SJSA1 (cell line): ENCODE measurements at regions not wholly inside any gene's neighbourhood (a gene's known extent, or its start where the extent isn't known, plus 50 kb on each side); places are given as distances from the start of the nearest gene placed in this dataset.

Source experiments
- DNase-seq, 2 experiments: peaks; one replicate each; pipeline ENCODE4 v3.0.0-alpha.2; 2015 to 2020; ENCODE audit warnings: low spot score in 2 of 2, low read depth in 1 of 2
- H3K27ac ChIP-seq: fragments of 250-450 bp; sonication (Bioruptor Pico); 2 replicates; pipeline ENCODE4 v1.5.1; 2020; ENCODE audit warnings: mild to moderate bottlenecking, moderate library complexity
- H3K27me3 ChIP-seq: fragments of 250-450 bp; sonication (Bioruptor Pico); replicated peaks from 2 replicates; pipeline ENCODE4 v1.5.1; 2020; ENCODE audit warnings: mild to moderate bottlenecking, moderate library complexity
- H3K36me3 ChIP-seq: fragments of 250-450 bp; sonication (Bioruptor Pico); 2 replicates; pipeline ENCODE4 v1.5.1; 2020; ENCODE audit warnings: mild to moderate bottlenecking
- H3K4me1 ChIP-seq: fragments of 250-450 bp; sonication (Bioruptor Pico); replicated peaks from 2 replicates; pipeline ENCODE4 v1.6.1; 2021; ENCODE audit warnings: mild to moderate bottlenecking
- H3K4me3 ChIP-seq: fragments of 250-450 bp; sonication (Bioruptor Pico); 2 replicates; pipeline ENCODE4 v1.5.1; 2020; ENCODE audit warnings: mild to moderate bottlenecking
- H3K9me3 ChIP-seq: fragments of 250-450 bp; sonication (Bioruptor Pico); replicated peaks from 2 replicates; pipeline ENCODE4 v1.5.1; 2020; ENCODE audit warnings: mild to moderate bottlenecking

- Histone ChIP-seq H3K27me3 (no peaks in the 10 kb centered on the region), H3K4me3 (no peak overlapping the region), H3K36me3 (no peaks in the 10 kb centered on the region), H3K4me1 (no peaks in the 10 kb centered on the region), H3K27ac (no peak overlapping the region), H3K9me3 (no peaks in the 10 kb centered on the region)
- no peak for DNase-seq
Measured at GRCh38 chr9:15113288-15113687, 193.7 kb downstream of the TTC39B start.

GRCh38 chr9:15111071-15111470 lies 195.9 kb downstream of the TTC39B start:
- no peaks in the 10 kb centered on the region for H3K9me3 ChIP-seq
- no peaks in the 10 kb centered on the region for H3K27me3 ChIP-seq
- no peak overlapping the region for H3K4me3 ChIP-seq
- H3K36me3 ChIP-seq, result no peaks in the 10 kb centered on the region
- H3K27ac ChIP-seq, result no peak overlapping the region
- no peak for DNase-seq
- no peaks in the 10 kb centered on the region for H3K4me1 ChIP-seq

GRCh38 chr9:15104826-15105420 lies 194.7 kb upstream of the FREM1 start:
- Histone ChIP-seq H3K9me3 (no peaks in the 10 kb centered on the region), H3K36me3 (no peaks in the 10 kb centered on the region), H3K27me3 (no peaks in the 10 kb centered on the region), H3K27ac (no peak overlapping the region), H3K4me1 (no peaks in the 10 kb centered on the region), H3K4me3 (no peak overlapping the region)
- no peak for DNase-seq

GRCh38 chr9:15103290-15103689 lies 193.1 kb upstream of the FREM1 start:
- Histone ChIP-seq H3K27me3 (no peaks in the 10 kb centered on the region), H3K4me1 (no peaks in the 10 kb centered on the region), H3K36me3 (no peaks in the 10 kb centered on the region), H3K27ac (no peak overlapping the region), H3K4me3 (no peak overlapping the region), H3K9me3 (no peaks in the 10 kb centered on the region)
- DNase-seq, result no peak

- H3K36me3 ChIP-seq, result no peaks in the 10 kb centered on the region
- no peaks in the 10 kb centered on the region for H3K9me3 ChIP-seq
- DNase-seq, result no peak
- H3K4me1 ChIP-seq, result no peaks in the 10 kb centered on the region
- no peaks in the 10 kb centered on the region for H3K27me3 ChIP-seq
- H3K27ac ChIP-seq, result no peak overlapping the region
- H3K4me3 ChIP-seq, result no peak overlapping the region
Measured at GRCh38 chr9:15101095-15101494, 190.9 kb upstream of the FREM1 start.

- H3K4me1 ChIP-seq, result no peaks in the 10 kb centered on the region
- no peaks in the 10 kb centered on the region for H3K9me3 ChIP-seq
- no peak overlapping the region for H3K27ac ChIP-seq
- H3K4me3 ChIP-seq, result no peak overlapping the region
- no peaks in the 10 kb centered on the region for H3K27me3 ChIP-seq
- no peak for DNase-seq
- no peaks in the 10 kb centered on the region for H3K36me3 ChIP-seq
Measured at GRCh38 chr9:15100571-15100970, 190.3 kb upstream of the FREM1 start.

- Histone ChIP-seq H3K4me3 (no peak overlapping the region), H3K27me3 (no peaks in the 10 kb centered on the region), H3K27ac (no peak overlapping the region), H3K9me3 (no peaks in the 10 kb centered on the region), H3K36me3 (no peaks in the 10 kb centered on the region), H3K4me1 (no peaks in the 10 kb centered on the region)
- DNase-seq, result no peak
Measured at GRCh38 chr9:15096972-15097371, 186.7 kb upstream of the FREM1 start.

GRCh38 chr9:15086778-15087324 lies 176.6 kb upstream of the FREM1 start:
- Histone ChIP-seq H3K27me3 (no peaks in the 10 kb centered on the region), H3K4me3 (no peak overlapping the region), H3K4me1 (no peaks in the 10 kb centered on the region), H3K9me3 (no peaks in the 10 kb centered on the region), H3K36me3 (no peaks in the 10 kb centered on the region), H3K27ac (no peak overlapping the region)
- DNase-seq, result no peak

- no peaks in the 10 kb centered on the region for H3K9me3 ChIP-seq
- no peak overlapping the region for H3K4me3 ChIP-seq
- H3K27me3 ChIP-seq, result no peaks in the 10 kb centered on the region
- no peaks in the 10 kb centered on the region for H3K4me1 ChIP-seq
- no peaks in the 10 kb centered on the region for H3K36me3 ChIP-seq
- DNase-seq, result no peak
- H3K27ac ChIP-seq, result no peak overlapping the region
Measured at GRCh38 chr9:15086156-15086763, 176.0 kb upstream of the FREM1 start.

- no peaks in the 10 kb centered on the region for H3K9me3 ChIP-seq
- H3K4me1 ChIP-seq, result no peaks in the 10 kb centered on the region
- H3K36me3 ChIP-seq, result no peaks in the 10 kb centered on the region
- no peaks in the 10 kb centered on the region for H3K27me3 ChIP-seq
- H3K27ac ChIP-seq, result no peak overlapping the region
- no peak for DNase-seq
- H3K4me3 ChIP-seq, result no peak overlapping the region
Measured at GRCh38 chr9:15081021-15081753, 171.0 kb upstream of the FREM1 start.

- H3K36me3 ChIP-seq, result no peaks in the 10 kb centered on the region
- no peaks in the 10 kb centered on the region for H3K9me3 ChIP-seq
- DNase-seq, result no peak
- H3K27ac ChIP-seq, result no peak overlapping the region
- H3K27me3 ChIP-seq, result no peaks in the 10 kb centered on the region
- H3K4me3 ChIP-seq, result no peak overlapping the region
- H3K4me1 ChIP-seq, result no peaks in the 10 kb centered on the region
Measured at GRCh38 chr9:15080401-15080800, 170.2 kb upstream of the FREM1 start.

GRCh38 chr9:15079989-15080388 lies 169.8 kb upstream of the FREM1 start:
- no peak overlapping the region for H3K4me3 ChIP-seq
- H3K9me3 ChIP-seq, result no peaks in the 10 kb centered on the region
- no peaks in the 10 kb centered on the region for H3K27me3 ChIP-seq
- H3K36me3 ChIP-seq, result no peaks in the 10 kb centered on the region
- no peak overlapping the region for H3K27ac ChIP-seq
- no peak for DNase-seq
- H3K4me1 ChIP-seq, result no peaks in the 10 kb centered on the region

GRCh38 chr9:15077946-15078729 lies 167.9 kb upstream of the FREM1 start:
- Histone ChIP-seq H3K27ac (no peak overlapping the region), H3K4me3 (no peak overlapping the region), H3K9me3 (no peaks in the 10 kb centered on the region), H3K36me3 (no peaks in the 10 kb centered on the region), H3K4me1 (no peaks in the 10 kb centered on the region), H3K27me3 (no peaks in the 10 kb centered on the region)
- no peak for DNase-seq

- Histone ChIP-seq H3K4me1 (no peaks in the 10 kb centered on the region), H3K36me3 (no peaks in the 10 kb centered on the region), H3K4me3 (no peak overlapping the region), H3K9me3 (no peaks in the 10 kb centered on the region), H3K27ac (no peak overlapping the region), H3K27me3 (no peaks in the 10 kb centered on the region)
- DNase-seq, result no peak
Measured at GRCh38 chr9:15073620-15074019, 163.4 kb upstream of the FREM1 start.
